ENCODE measurements at regions not wholly inside any gene's neighbourhood (a gene's known extent, or its start where the extent isn't known, plus 50 kb on each side); places are given as distances from the start of the nearest gene placed in this dataset.
A peak's percentile ranks its signal among the peaks of the same experiment; 100 is the strongest.

GRCh38 chr3:103047640-103048039, 612.8 kb downstream of the ZPLD1 start:
- WGBS (ENCODE audit: insufficient coverage) = no CpG with 5 or more reads among the region's 2 CpGs
- DNase-seq (ENCODE audit: low read depth in 4 of 6, low spot score in 6 of 6) = no peak
- no peaks in the 10 kb centered on the region for H3K36me3 ChIP-seq (ENCODE audit: control insufficient read depth, insufficient read depth, low read length)
- no peaks in the 10 kb centered on the region for H3K9me3 ChIP-seq (ENCODE audit: control insufficient read depth, insufficient read depth, low read length)
- H3K27me3 ChIP-seq (ENCODE audit: control insufficient read depth, insufficient read depth, low read length) = no peaks in the 10 kb centered on the region
- no peak overlapping the region for H3K4me3 ChIP-seq (ENCODE audit: low read depth, low read length)
- no peaks in the 10 kb centered on the region for H3K4me1 ChIP-seq (ENCODE audit: control insufficient read depth, insufficient read depth, low read length)
- H3K27ac ChIP-seq (ENCODE audit: low read depth, low read length) = no peak overlapping the region

GRCh38 chr3:103048068-103048722, 613.4 kb downstream of the ZPLD1 start:
- WGBS (ENCODE audit: insufficient coverage) = 29% methylated on average over 1 of the region's 5 CpGs

GRCh38 chr3:103052236-103052830, 617.5 kb downstream of the ZPLD1 start:
- H3K27ac ChIP-seq (ENCODE audit: low read depth, low read length) = no peak overlapping the region
- H3K27me3 ChIP-seq (ENCODE audit: control insufficient read depth, insufficient read depth, low read length) = no peaks in the 10 kb centered on the region
- H3K4me1 ChIP-seq (ENCODE audit: control insufficient read depth, insufficient read depth, low read length) = no peaks in the 10 kb centered on the region
- H3K4me3 ChIP-seq (ENCODE audit: low read depth, low read length) = no peak overlapping the region
- 40% methylated on average over 1 of the region's 1 CpG for WGBS (ENCODE audit: insufficient coverage)
- no peaks in the 10 kb centered on the region for H3K36me3 ChIP-seq (ENCODE audit: control insufficient read depth, insufficient read depth, low read length)
- peak; percentile 12 to 77 (median 41) for DNase-seq (ENCODE audit: low read depth in 4 of 6, low spot score in 6 of 6)
- H3K9me3 ChIP-seq (ENCODE audit: control insufficient read depth, insufficient read depth, low read length) = no peaks in the 10 kb centered on the region

More at GRCh38 chr3:103048068-103048722, 613.4 kb downstream of the ZPLD1 start:
- H3K4me3 ChIP-seq (ENCODE audit: low read depth, low read length) = no peak overlapping the region
- no peaks in the 10 kb centered on the region for H3K9me3 ChIP-seq (ENCODE audit: control insufficient read depth, insufficient read depth, low read length)
- H3K36me3 ChIP-seq (ENCODE audit: control insufficient read depth, insufficient read depth, low read length) = no peaks in the 10 kb centered on the region
- no peak overlapping the region for H3K27ac ChIP-seq (ENCODE audit: low read depth, low read length)
- H3K4me1 ChIP-seq (ENCODE audit: control insufficient read depth, insufficient read depth, low read length) = no peaks in the 10 kb centered on the region
- no peaks in the 10 kb centered on the region for H3K27me3 ChIP-seq (ENCODE audit: control insufficient read depth, insufficient read depth, low read length)
- peak in 1 of 6 donors; percentile 11 for DNase-seq (ENCODE audit: low read depth in 4 of 6, low spot score in 6 of 6)

- WGBS (ENCODE audit: insufficient coverage) = 50% methylated on average over 2 of the region's 2 CpGs
- no peak for DNase-seq (ENCODE audit: low read depth in 4 of 6, low spot score in 6 of 6)
Measured at GRCh38 chr3:103055021-103055520, 620.3 kb downstream of the ZPLD1 start.

GRCh38 chr3:103056542-103056941, 621.7 kb downstream of the ZPLD1 start:
- H3K9me3 ChIP-seq (ENCODE audit: control insufficient read depth, insufficient read depth, low read length) = no peaks in the 10 kb centered on the region
- H3K36me3 ChIP-seq (ENCODE audit: control insufficient read depth, insufficient read depth, low read length) = no peaks in the 10 kb centered on the region
- WGBS (ENCODE audit: insufficient coverage) = no CpG with 5 or more reads among the region's 3 CpGs
- H3K27ac ChIP-seq (ENCODE audit: low read depth, low read length) = no peak overlapping the region
- no peaks in the 10 kb centered on the region for H3K27me3 ChIP-seq (ENCODE audit: control insufficient read depth, insufficient read depth, low read length)
- no peaks in the 10 kb centered on the region for H3K4me1 ChIP-seq (ENCODE audit: control insufficient read depth, insufficient read depth, low read length)
- no peak for DNase-seq (ENCODE audit: low read depth in 4 of 6, low spot score in 6 of 6)
- no peak overlapping the region for H3K4me3 ChIP-seq (ENCODE audit: low read depth, low read length)

More at GRCh38 chr3:103055021-103055520, 620.3 kb downstream of the ZPLD1 start:
- Histone ChIP-seq H3K9me3 (ENCODE audit: control insufficient read depth, insufficient read depth, low read length) (no peaks in the 10 kb centered on the region), H3K27ac (ENCODE audit: low read depth, low read length) (no peak overlapping the region), H3K27me3 (ENCODE audit: control insufficient read depth, insufficient read depth, low read length) (no peaks in the 10 kb centered on the region), H3K4me1 (ENCODE audit: control insufficient read depth, insufficient read depth, low read length) (no peaks in the 10 kb centered on the region), H3K36me3 (ENCODE audit: control insufficient read depth, insufficient read depth, low read length) (no peaks in the 10 kb centered on the region), H3K4me3 (ENCODE audit: low read depth, low read length) (no peak overlapping the region)

- Histone ChIP-seq H3K27me3 (ENCODE audit: control insufficient read depth, insufficient read depth, low read length) (no peaks in the 10 kb centered on the region), H3K4me3 (ENCODE audit: low read depth, low read length) (no peak overlapping the region), H3K9me3 (ENCODE audit: control insufficient read depth, insufficient read depth, low read length) (no peaks in the 10 kb centered on the region), H3K27ac (ENCODE audit: low read depth, low read length) (no peak overlapping the region), H3K36me3 (ENCODE audit: control insufficient read depth, insufficient read depth, low read length) (no peaks in the 10 kb centered on the region), H3K4me1 (ENCODE audit: control insufficient read depth, insufficient read depth, low read length) (no peaks in the 10 kb centered on the region)
- 87% methylated on average over 5 of the region's 6 CpGs for WGBS (ENCODE audit: insufficient coverage)
- no peak for DNase-seq (ENCODE audit: low read depth in 4 of 6, low spot score in 6 of 6)
Measured at GRCh38 chr3:103057003-103057402, 622.2 kb downstream of the ZPLD1 start.

- Histone ChIP-seq H3K4me3 (ENCODE audit: low read depth, low read length) (no peak overlapping the region), H3K36me3 (ENCODE audit: control insufficient read depth, insufficient read depth, low read length) (no peaks in the 10 kb centered on the region), H3K27me3 (ENCODE audit: control insufficient read depth, insufficient read depth, low read length) (no peaks in the 10 kb centered on the region), H3K9me3 (ENCODE audit: control insufficient read depth, insufficient read depth, low read length) (no peaks in the 10 kb centered on the region), H3K4me1 (ENCODE audit: control insufficient read depth, insufficient read depth, low read length) (no peaks in the 10 kb centered on the region), H3K27ac (ENCODE audit: low read depth, low read length) (no peak overlapping the region)
- DNase-seq (ENCODE audit: low read depth in 4 of 6, low spot score in 6 of 6) = no peak
Measured at GRCh38 chr3:103057487-103057886, 622.7 kb downstream of the ZPLD1 start.

- DNase-seq (ENCODE audit: low read depth in 4 of 6, low spot score in 6 of 6) = no peak
- 100% methylated on average over 1 of the region's 2 CpGs for WGBS (ENCODE audit: insufficient coverage)
- Histone ChIP-seq H3K27ac (ENCODE audit: low read depth, low read length) (no peak overlapping the region), H3K4me1 (ENCODE audit: control insufficient read depth, insufficient read depth, low read length) (no peaks in the 10 kb centered on the region), H3K36me3 (ENCODE audit: control insufficient read depth, insufficient read depth, low read length) (no peaks in the 10 kb centered on the region), H3K9me3 (ENCODE audit: control insufficient read depth, insufficient read depth, low read length) (no peaks in the 10 kb centered on the region), H3K4me3 (ENCODE audit: low read depth, low read length) (no peak overlapping the region), H3K27me3 (ENCODE audit: control insufficient read depth, insufficient read depth, low read length) (no peaks in the 10 kb centered on the region)
Measured at GRCh38 chr3:103059432-103059831, 624.6 kb downstream of the ZPLD1 start.

- H3K36me3 ChIP-seq (ENCODE audit: control insufficient read depth, insufficient read depth, low read length) = no peaks in the 10 kb centered on the region
- H3K9me3 ChIP-seq (ENCODE audit: control insufficient read depth, insufficient read depth, low read length) = no peaks in the 10 kb centered on the region
- H3K27me3 ChIP-seq (ENCODE audit: control insufficient read depth, insufficient read depth, low read length) = no peaks in the 10 kb centered on the region
- WGBS (ENCODE audit: insufficient coverage) = 75% methylated on average over 2 of the region's 3 CpGs
- H3K27ac ChIP-seq (ENCODE audit: low read depth, low read length) = no peak overlapping the region
- H3K4me1 ChIP-seq (ENCODE audit: control insufficient read depth, insufficient read depth, low read length) = no peaks in the 10 kb centered on the region
- H3K4me3 ChIP-seq (ENCODE audit: low read depth, low read length) = no peak overlapping the region
- DNase-seq (ENCODE audit: low read depth in 4 of 6, low spot score in 6 of 6) = peak in 1 of 6 donors; percentile 17
Measured at GRCh38 chr3:103060242-103060641, 625.4 kb downstream of the ZPLD1 start.

- DNase-seq (ENCODE audit: low read depth in 4 of 6, low spot score in 6 of 6) = no peak
- no peak overlapping the region for H3K4me3 ChIP-seq (ENCODE audit: low read depth, low read length)
- H3K36me3 ChIP-seq (ENCODE audit: control insufficient read depth, insufficient read depth, low read length) = no peaks in the 10 kb centered on the region
- H3K27me3 ChIP-seq (ENCODE audit: control insufficient read depth, insufficient read depth, low read length) = no peaks in the 10 kb centered on the region
- no peaks in the 10 kb centered on the region for H3K9me3 ChIP-seq (ENCODE audit: control insufficient read depth, insufficient read depth, low read length)
- WGBS (ENCODE audit: insufficient coverage) = 100% methylated on average over 2 of the region's 2 CpGs
- H3K27ac ChIP-seq (ENCODE audit: low read depth, low read length) = no peak overlapping the region
- no peaks in the 10 kb centered on the region for H3K4me1 ChIP-seq (ENCODE audit: control insufficient read depth, insufficient read depth, low read length)
Measured at GRCh38 chr3:103067963-103068362, 633.1 kb downstream of the ZPLD1 start.
